Amygdala (tissue), 56 donors: ENCODE measurements at regions not wholly inside any gene's neighbourhood (a gene's known extent, or its start where the extent isn't known, plus 50 kb on each side); places are given as distances from the start of the nearest gene placed in this dataset.

Experiments
- DNase-seq, 56 donors: peaks; one replicate each; lab custom pipeline; 2025; lab: John Stamatoyannopoulos, UW

- no peak for DNase-seq
Measured at GRCh38 chr9:74282526-74283253, 214.4 kb upstream of the RORB start.

DNA sequence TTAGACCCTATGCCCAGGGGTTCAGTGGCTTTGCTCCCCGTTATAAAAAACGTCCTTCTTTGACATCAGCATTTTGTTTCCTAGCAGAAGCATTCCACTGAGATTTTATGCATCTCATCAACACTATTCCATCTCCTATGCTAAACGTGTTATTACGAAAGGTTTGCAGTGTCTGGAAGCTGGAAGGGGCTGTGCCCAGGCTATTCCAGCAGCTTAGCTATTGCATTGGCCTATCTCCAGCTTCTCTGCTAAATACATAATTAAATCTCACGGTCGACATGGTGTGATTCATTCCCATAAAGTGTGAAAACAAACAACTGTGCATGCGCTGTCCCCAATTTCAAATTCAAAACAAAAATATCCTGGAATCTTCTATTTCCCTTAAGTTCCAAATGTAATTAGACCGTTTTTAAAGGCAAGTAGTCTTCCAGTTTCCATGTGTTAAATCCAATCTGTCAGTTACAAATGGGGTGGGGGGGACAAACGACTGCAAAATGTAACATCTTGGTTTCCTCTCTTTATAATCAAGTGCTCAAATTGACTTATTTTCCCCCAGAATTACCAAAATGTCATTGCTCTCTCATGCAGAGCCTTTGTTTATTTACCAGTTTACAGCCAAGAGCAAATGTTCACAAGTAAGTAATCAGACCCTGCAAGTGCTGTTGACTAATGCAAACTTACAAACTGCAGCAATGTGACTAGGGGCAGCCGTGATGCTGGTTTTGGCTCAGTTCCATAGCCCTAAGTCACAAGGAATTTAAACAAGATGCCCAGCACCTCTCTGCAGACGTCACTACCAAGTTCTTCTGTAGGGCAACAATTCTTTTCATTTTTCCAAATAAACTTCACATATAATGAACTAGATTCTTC, 212.3 kb upstream of the RORB start:
- DNase-seq: peak in 7 of 56 donors; percentile 4 to 31 (median 12)

DNA sequence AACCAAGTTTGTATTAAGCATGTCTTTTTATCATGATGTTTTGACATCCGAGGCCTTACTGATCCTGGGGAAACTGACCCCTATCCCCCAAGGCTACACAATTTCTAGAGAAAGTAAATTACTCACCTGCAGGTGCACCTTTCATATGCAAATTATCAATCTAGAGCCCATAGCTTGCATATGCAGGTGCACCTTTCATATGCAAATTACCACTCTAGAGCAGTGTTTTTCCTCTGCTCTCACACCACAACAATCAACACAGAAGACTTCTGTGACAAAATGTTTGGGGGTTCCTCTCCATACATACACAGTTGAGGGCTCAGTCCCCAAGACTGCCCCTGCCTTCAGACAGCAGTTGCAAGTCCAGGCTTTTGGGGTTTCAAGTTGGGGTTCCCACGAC, 203.7 kb upstream of the RORB start:
- no peak for DNase-seq

DNA sequence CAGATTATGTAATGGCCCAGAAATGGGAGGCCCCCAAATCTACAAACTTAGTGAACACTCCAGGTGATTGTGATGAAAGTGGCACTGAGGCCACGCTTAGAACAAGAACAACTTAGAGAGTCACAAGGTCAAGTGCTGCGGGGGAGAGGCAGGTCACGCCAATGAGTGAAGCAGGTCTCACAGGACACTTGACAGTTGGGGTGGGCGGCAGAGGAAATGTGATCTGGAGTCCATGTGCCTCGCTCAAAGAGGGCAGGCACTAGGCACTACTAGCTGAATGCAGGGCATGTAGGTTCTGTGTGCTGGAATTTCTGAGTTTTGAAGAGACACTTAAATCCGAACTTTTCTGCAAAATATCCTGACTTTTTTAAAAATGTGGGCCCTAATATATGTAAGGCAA, 193.2 kb upstream of the RORB start:
- no peak for DNase-seq

DNA sequence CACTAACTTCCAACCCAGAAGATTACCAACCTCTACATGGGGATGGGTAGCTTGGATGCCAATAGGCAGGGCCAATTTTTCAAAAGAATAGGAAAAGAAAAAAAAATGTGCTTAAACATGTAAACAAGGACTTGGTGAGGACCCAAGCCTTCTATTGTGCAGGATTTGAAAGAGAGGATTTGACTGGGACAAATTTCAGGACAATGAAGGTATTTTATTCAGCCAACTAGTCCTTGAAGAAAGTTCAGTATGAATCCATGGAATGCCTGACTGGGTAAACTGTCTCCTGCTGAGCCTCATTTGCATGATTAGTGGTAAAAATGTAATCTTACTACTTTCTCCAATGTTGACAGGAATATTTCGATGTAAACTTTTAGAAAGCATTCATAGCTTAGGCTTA, 192.5 kb upstream of the RORB start:
- no peak for DNase-seq

GRCh38 chr9:74309654-74310053, 187.5 kb upstream of the RORB start:
- no peak for DNase-seq

GRCh38 chr9:74317235-74317634, 179.9 kb upstream of the RORB start:
- DNase-seq: no peak

GRCh38 chr9:74321396-74321795, 175.7 kb upstream of the RORB start:
- DNase-seq: no peak

DNA sequence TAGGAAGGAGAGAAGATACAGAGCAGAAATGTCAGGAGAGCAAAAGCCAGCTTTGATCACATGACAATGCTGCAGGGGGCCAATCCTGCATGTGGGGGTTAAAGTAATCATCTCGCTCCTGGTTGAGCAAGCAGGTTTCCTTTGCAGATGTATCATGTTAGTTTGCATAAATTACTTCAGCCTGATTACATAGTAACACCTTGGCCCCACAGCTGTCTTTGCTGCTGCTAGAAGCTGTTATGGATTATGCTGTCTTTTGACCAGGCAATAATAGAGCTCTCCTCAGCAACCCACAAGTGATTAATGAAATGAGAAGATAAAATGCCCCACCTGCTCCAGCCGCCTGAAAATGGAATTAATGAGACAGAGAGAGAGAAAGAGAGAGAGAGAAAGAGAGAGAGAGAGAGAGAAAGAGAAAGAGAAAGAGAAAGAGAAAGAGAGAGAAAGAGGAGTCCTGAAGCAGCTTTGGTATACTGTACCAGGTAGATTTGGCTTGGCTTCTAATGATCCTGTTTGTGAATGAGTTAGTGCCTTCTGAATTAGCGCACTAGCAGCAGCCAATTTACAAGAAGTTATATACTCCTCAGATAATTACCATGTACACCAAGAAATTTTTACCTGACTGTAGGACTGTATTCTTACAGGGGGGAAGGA, 174.3 kb upstream of the RORB start:
- DNase-seq: no peak

- no peak for DNase-seq
Measured at GRCh38 chr9:74330487-74331214, 166.5 kb upstream of the RORB start.

DNA sequence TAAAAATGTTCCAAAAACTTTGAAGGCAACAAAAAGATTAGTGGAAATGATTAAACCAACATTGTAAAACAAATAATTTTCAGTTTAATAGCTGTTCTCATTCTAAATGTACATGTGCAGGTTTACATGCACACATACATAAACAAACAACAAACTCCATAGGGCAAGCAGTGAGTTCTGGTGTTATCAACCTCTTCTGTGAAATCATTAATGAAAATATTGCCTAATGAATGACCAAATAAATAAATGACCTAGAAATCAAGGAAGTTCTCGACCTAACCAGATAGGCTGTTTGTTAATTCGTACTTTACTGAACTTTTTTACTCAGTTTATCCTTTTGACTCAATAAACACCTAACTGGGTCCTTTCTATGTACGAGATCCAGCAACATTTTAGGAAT, 165.5 kb upstream of the RORB start:
- DNase-seq: no peak

GRCh38 chr9:74333384-74334032, 163.6 kb upstream of the RORB start:
- DNase-seq: no peak

DNA sequence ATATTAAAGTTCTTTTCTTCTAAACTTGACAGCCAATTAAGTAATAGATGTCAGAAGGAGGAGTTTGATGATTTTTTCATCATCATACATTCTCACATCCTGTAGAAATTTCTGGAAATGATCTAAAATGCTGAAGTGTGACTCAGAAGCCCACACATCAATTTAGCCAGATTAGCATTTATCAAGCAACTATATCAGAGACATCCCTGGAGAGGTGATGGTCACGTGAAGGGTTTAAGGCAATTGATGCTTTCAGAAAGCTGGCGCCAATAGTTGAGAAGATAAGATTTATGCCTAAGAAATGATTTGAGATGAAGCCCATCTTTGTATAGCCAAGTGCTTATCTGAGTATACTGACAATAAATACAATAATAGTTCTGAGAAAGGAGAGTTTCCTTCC, 162.9 kb upstream of the RORB start:
- DNase-seq: no peak

- DNase-seq: no peak
Measured at GRCh38 chr9:74336161-74336560, 161.0 kb upstream of the RORB start.

DNA sequence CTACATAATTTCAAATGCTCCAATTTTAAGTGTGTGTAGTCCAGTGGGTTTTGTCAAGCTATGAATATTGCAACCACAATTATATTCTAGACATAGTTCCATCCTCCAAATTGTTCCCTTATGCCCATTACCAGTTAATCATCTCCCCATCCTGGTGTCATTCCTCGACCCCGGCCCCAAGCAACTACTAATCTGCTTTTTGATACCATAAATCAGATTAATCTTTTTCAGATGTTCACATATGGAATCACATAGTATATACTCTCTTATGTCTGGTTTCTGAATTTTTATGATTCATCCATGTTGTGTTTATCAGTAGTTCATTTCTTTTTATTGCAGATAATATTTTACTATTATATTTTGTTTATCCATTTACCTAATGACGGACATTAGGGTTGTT, 148.4 kb upstream of the RORB start:
- no peak for DNase-seq

DNA sequence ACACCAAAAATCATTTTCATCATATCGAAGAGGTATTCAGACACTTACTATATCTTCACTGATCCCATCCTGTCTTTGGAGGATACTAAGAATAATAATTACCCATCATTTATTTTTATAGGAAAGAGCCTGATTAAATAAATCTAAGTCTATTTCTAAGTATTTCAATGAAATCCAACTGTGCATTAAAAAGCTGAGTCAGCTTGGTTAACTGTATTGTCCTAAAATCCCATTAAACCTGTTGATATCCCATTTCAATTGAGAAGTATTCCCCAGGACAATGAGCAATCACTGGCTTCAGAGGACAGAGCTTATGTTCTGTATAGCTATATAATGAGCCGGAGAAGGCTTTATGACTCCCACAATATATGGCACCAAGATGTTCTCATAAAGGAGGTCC, 142.0 kb upstream of the RORB start:
- no peak for DNase-seq

GRCh38 chr9:74357577-74357976, 139.6 kb upstream of the RORB start:
- no peak for DNase-seq

DNA sequence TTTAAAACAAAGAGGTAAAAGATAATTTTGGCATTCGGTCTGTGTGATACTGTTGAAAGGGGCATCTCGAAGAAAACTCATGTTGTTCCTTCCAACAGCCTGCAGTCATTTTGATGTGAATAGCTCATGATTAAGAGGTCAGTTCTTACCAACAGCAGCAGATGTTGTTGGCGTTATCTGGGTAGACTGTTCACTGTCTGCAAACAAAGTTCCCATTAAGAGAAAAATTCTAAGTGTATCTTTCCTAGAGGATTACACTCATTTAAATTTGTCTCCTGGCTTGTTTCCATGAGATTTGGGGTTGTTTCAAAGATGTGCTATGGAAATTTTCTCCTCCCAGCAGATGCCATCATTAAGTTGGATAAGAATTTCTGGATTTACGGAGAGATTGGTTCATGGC, 138.2 kb upstream of the RORB start:
- DNase-seq: no peak

- no peak for DNase-seq
Measured at GRCh38 chr9:74361508-74361907, 135.6 kb upstream of the RORB start.

GRCh38 chr9:74362423-74362822, 134.7 kb upstream of the RORB start:
- DNase-seq: no peak
